ENCODE measurements at regions not wholly inside any gene's neighbourhood (a gene's known extent, or its start where the extent isn't known, plus 50 kb on each side); places are given as distances from the start of the nearest gene placed in this dataset.

DNA sequence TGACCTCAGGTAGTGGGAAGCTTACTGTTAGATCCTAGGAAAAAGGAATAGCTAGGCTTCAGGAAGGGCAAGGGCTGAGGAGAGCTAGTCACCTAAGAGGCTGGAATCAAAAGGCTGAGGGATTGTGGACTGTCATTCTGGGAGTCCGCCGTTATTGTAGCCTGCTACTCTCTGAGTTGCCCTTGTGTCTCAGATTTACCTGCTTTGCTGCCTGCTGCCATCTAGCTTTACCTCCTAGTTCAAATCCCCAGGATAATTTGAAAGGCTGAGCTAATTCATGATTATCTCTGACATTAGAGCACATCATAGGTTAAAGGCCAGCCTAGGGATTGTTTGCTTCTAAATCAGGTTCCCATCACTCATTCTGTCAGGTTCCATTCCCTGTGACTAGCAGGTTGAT, 120.2 kb downstream of the FHIP1A start:
- H3K27ac ChIP-seq = no peak overlapping the region

DNA sequence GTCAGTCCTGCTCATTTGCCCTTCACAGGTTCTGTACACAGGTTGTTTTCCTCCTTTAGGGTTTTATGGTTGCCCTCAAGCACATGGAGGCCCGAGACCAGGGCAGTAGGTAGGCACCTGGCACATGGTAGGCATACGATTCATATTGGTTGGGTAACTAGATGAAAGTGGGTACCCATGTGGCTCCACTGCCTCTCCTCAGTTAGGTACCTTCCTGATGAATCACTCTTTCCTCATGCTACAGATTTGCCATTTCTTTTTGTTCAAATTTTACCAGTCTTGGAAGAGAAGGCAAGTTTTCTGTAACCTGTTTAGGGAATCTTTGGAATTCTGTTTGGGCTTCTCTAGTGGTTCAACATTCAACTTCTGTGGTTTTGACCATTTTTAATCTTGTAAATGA, 121.3 kb downstream of the FHIP1A start:
- no peak for DNase-seq (ENCODE audit: low spot score)
- Mint-ChIP-seq H3K4me1 (no peaks in the 10 kb centered on the region), H3K36me3 (no peaks in the 10 kb centered on the region), H3K4me3 (no peak overlapping the region), H3K27me3 (ENCODE audit: insufficient read depth, low read depth) (no peaks in the 10 kb centered on the region), H3K27ac (no peak overlapping the region), H3K9me3 (peaks cover 3% of the 10 kb centered on the region)
- Histone ChIP-seq H3K36me3 (no peaks in the 10 kb centered on the region), H3K27ac (no peak overlapping the region), H3K4me2 (no peak overlapping the region), H3K79me2 (ENCODE audit: low read depth) (no peaks in the 10 kb centered on the region), H3K27me3 (no peaks in the 10 kb centered on the region), H2AFZ (replicated peaks) (no peak overlapping the region), H4K20me1 (ENCODE audit: low read depth) (no peaks in the 10 kb centered on the region), H3K9me3 (ENCODE audit: low read depth) (no peaks in the 10 kb centered on the region), H3F3A (ENCODE audit: low read depth) (no peaks in the 10 kb centered on the region), H3K4me1 (no peaks in the 10 kb centered on the region), H3K9ac (no peak overlapping the region), H3K4me3 (no peak overlapping the region)
- TF ChIP-seq, protein P1, sequence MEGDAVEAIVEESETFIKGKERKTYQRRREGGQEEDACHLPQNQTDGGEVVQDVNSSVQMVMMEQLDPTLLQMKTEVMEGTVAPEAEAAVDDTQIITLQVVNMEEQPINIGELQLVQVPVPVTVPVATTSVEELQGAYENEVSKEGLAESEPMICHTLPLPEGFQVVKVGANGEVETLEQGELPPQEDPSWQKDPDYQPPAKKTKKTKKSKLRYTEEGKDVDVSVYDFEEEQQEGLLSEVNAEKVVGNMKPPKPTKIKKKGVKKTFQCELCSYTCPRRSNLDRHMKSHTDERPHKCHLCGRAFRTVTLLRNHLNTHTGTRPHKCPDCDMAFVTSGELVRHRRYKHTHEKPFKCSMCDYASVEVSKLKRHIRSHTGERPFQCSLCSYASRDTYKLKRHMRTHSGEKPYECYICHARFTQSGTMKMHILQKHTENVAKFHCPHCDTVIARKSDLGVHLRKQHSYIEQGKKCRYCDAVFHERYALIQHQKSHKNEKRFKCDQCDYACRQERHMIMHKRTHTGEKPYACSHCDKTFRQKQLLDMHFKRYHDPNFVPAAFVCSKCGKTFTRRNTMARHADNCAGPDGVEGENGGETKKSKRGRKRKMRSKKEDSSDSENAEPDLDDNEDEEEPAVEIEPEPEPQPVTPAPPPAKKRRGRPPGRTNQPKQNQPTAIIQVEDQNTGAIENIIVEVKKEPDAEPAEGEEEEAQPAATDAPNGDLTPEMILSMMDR (IDR thresholded peaks at IDR 0.05) = no peak
- TF ChIP-seq EZH2 (IDR thresholded peaks at IDR 0.05) = no peak
- TF ChIP-seq EZH2phosphoT487 (IDR thresholded peaks at IDR 0.05) = no peak

More for the DNA sequence above, 120.2 kb downstream of the FHIP1A start:
- no peak overlapping the region for H3K4me2 ChIP-seq
- H3K79me2 ChIP-seq (ENCODE audit: low read depth) = no peaks in the 10 kb centered on the region
- TF ChIP-seq, protein P1 (IDR thresholded peaks at IDR 0.05) = no peak
- TF ChIP-seq EZH2phosphoT487 (IDR thresholded peaks at IDR 0.05) = no peak
- no peak for TF ChIP-seq EZH2 (IDR thresholded peaks at IDR 0.05)
- no peaks in the 10 kb centered on the region for H3F3A ChIP-seq (ENCODE audit: low read depth)
- no peaks in the 10 kb centered on the region for H3K27me3 ChIP-seq
- no peaks in the 10 kb centered on the region for H4K20me1 ChIP-seq (ENCODE audit: low read depth)
- Mint-ChIP-seq H3K9me3 (peaks cover 3% of the 10 kb centered on the region), H3K36me3 (no peaks in the 10 kb centered on the region), H3K27me3 (ENCODE audit: insufficient read depth, low read depth) (no peaks in the 10 kb centered on the region), H3K27ac (no peak overlapping the region), H3K4me1 (peaks cover 7% of the 10 kb centered on the region), H3K4me3 (no peak overlapping the region)
- DNase-seq (ENCODE audit: low spot score) = no peak
- H3K4me1 ChIP-seq = no peaks in the 10 kb centered on the region
- no peak overlapping the region for H2AFZ ChIP-seq (replicated peaks)
- no peak overlapping the region for H3K9ac ChIP-seq
- no peaks in the 10 kb centered on the region for H3K9me3 ChIP-seq (ENCODE audit: low read depth)
- no peak overlapping the region for H3K4me3 ChIP-seq
- no peaks in the 10 kb centered on the region for H3K36me3 ChIP-seq

DNA sequence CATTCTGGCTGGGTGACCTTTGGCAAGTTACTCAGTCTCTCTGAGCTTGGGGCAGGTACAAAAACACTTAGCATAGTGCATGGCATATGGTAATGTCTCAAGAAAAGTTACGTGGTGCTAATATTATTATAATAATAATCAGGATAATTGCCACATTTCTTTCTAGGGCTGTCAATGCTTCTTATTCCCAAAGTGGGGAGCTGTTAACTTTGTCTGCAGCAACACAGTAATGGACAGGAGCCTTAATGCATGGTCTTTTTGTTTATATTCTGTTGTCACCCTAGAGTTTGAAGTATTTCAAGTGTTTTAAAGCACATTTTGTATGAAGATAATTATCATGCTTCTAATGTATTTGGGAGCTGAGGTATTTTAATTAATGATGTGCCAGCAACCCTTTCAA, 121.8 kb downstream of the FHIP1A start:
- Histone ChIP-seq H3K9ac (no peak overlapping the region), H3K4me3 (no peak overlapping the region), H3K4me1 (no peaks in the 10 kb centered on the region), H3K4me2 (no peak overlapping the region), H3K27ac (no peak overlapping the region), H2AFZ (replicated peaks) (no peak overlapping the region), H3K9me3 (ENCODE audit: low read depth) (no peaks in the 10 kb centered on the region), H3F3A (ENCODE audit: low read depth) (no peaks in the 10 kb centered on the region), H3K79me2 (ENCODE audit: low read depth) (no peaks in the 10 kb centered on the region), H3K36me3 (no peaks in the 10 kb centered on the region), H3K27me3 (no peaks in the 10 kb centered on the region), H4K20me1 (ENCODE audit: low read depth) (no peaks in the 10 kb centered on the region)
- TF ChIP-seq, protein P1 (IDR thresholded peaks at IDR 0.05) = peak; percentile 48
- TF ChIP-seq EZH2 (IDR thresholded peaks at IDR 0.05) = no peak
- Mint-ChIP-seq H3K27ac (no peak overlapping the region), H3K4me1 (no peaks in the 10 kb centered on the region), H3K4me3 (no peak overlapping the region), H3K27me3 (ENCODE audit: insufficient read depth, low read depth) (no peaks in the 10 kb centered on the region), H3K36me3 (no peaks in the 10 kb centered on the region), H3K9me3 (peaks cover 3% of the 10 kb centered on the region)
- no peak for DNase-seq (ENCODE audit: low spot score)

Measured in neural progenitor cell (in vitro differentiated cells).